Vagina (tissue), 2 donors: ENCODE measurements at regions not wholly inside any gene's neighbourhood (a gene's known extent, or its start where the extent isn't known, plus 50 kb on each side); places are given as distances from the start of the nearest gene placed in this dataset.

Source experiments
- CTCF ChIP-seq, 3 experiments: fragments of 450-650 bp in 2 of 3; fragments of 200-600 bp in 1 of 3; sonication (generic) in 1 of 3; IDR thresholded peaks; one replicate each; pipeline ENCODE4 v1.5.1; 2017 to 2019; ENCODE audit warnings: antibody characterized with exemption in 3 of 3, mild to moderate bottlenecking in 2 of 3, moderate library complexity in 2 of 3
- POLR2A ChIP-seq, 2 donors: fragments of 450-650 bp; IDR thresholded peaks; one replicate each; pipeline ENCODE4 v1.6.1; 2017; ENCODE audit warnings: antibody characterized with exemption in 2 of 2, mild to moderate bottlenecking in 2 of 2, moderate library complexity in 2 of 2

GRCh38 chr2:226575928-226576327 lies 223.7 kb downstream of the IRS1 start:
- TF ChIP-seq CTCF (IDR thresholded peaks at IDR 0.05), result no peak
- no peak for TF ChIP-seq POLR2A (IDR thresholded peaks at IDR 0.05)
